Liver (tissue), 8 donors: ENCODE measurements at regions not wholly inside any gene's neighbourhood (a gene's known extent, or its start where the extent isn't known, plus 50 kb on each side); places are given as distances from the start of the nearest gene placed in this dataset.

Experiments used
- DNase-seq: peaks from one replicate; pipeline ENCODE4 v3.0.0-alpha.2; 2017; ENCODE audit warnings: low spot score
- H3K27ac ChIP-seq, 2 donors: one replicate each; pipeline ENCODE4 v1.7.0; 2013; ENCODE audit warnings: inconsistent platforms in 2 of 2, low read length in 2 of 2, control low read depth in 1 of 2, low read depth in 1 of 2, mild to moderate bottlenecking in 1 of 2
- H3K27me3 ChIP-seq, 4 donors: one replicate each; pipeline versions ENCODE4 v1.6.1 to v1.7.0; 2013; ENCODE audit warnings: low read length in 3 of 4, inconsistent platforms in 1 of 4, mild to moderate bottlenecking in 1 of 4, moderate library complexity in 1 of 4; ENCODE audit not compliant: control insufficient read depth in 4 of 4, insufficient read depth in 4 of 4
- H3K36me3 ChIP-seq, 4 donors: one replicate each; pipeline versions ENCODE4 v1.6.1 to v1.7.0; 2013; ENCODE audit warnings: low read length in 3 of 4, mild to moderate bottlenecking in 3 of 4, low read depth in 1 of 4, moderate library complexity in 1 of 4; ENCODE audit not compliant: control insufficient read depth in 4 of 4, insufficient read depth in 3 of 4
- H3K4me1 ChIP-seq, 4 donors: one replicate each; pipeline versions ENCODE4 v1.6.1 to v1.7.0; 2013; ENCODE audit warnings: low read length in 3 of 4, mild to moderate bottlenecking in 3 of 4, moderate library complexity in 1 of 4; ENCODE audit not compliant: control insufficient read depth in 4 of 4, insufficient read depth in 4 of 4
- H3K4me3 ChIP-seq, 3 donors: one replicate each; pipeline versions ENCODE4 v1.6.1 to v1.7.0; 2013; ENCODE audit warnings: low read length in 3 of 3, control low read depth in 1 of 3, low read depth in 1 of 3, mild to moderate bottlenecking in 1 of 3
- H3K9ac ChIP-seq, 2 donors: one replicate each; pipeline ENCODE4 v1.7.0; 2013; ENCODE audit warnings: low read length in 2 of 2, mild to moderate bottlenecking in 2 of 2, moderate library complexity in 2 of 2, control low read depth in 1 of 2, low read depth in 1 of 2
- H3K9me3 ChIP-seq, 4 donors: one replicate each; pipeline versions ENCODE4 v1.6.1 to v1.7.0; 2013; ENCODE audit warnings: low read length in 3 of 4; ENCODE audit not compliant: control insufficient read depth in 4 of 4
- ATF3 ChIP-seq: IDR thresholded peaks from 2 replicates; pipeline ENCODE4 v1.6.1; 2016; ENCODE audit warnings: antibody characterized with exemption
- CTCF ChIP-seq: fragments of 150-350 bp; IDR thresholded peaks from 2 replicates; pipeline ENCODE4 v1.5.1; 2017; ENCODE audit warnings: improper control_type of control experiment, low read depth, low read length; ENCODE audit not compliant: missing input control
- EGR1 ChIP-seq, 2 donors: IDR thresholded peaks; 2 replicates each; pipeline ENCODE4 v1.6.1; 2016 to 2018; ENCODE audit warnings: antibody characterized with exemption in 2 of 2, low read depth in 2 of 2
- FOXA1 ChIP-seq: IDR thresholded peaks from 2 replicates; pipeline ENCODE4 v1.6.1; 2016; ENCODE audit warnings: antibody characterized with exemption
- FOXA2 ChIP-seq: IDR thresholded peaks from 2 replicates; pipeline ENCODE4 v1.6.1; 2016; ENCODE audit warnings: antibody characterized with exemption
- GABPA ChIP-seq, 2 donors: IDR thresholded peaks in 1 of 2; conservative IDR thresholded peaks in 1 of 2; 2 replicates each; pipeline ENCODE4 v1.6.1; 2016; ENCODE audit warnings: antibody characterized with exemption in 2 of 2, mild to moderate bottlenecking in 1 of 2, moderate library complexity in 1 of 2
- HNF4G ChIP-seq: IDR thresholded peaks from 2 replicates; pipeline ENCODE4 v1.6.1; 2016; ENCODE audit warnings: antibody characterized with exemption
- JUND ChIP-seq, 2 donors: IDR thresholded peaks; 2 replicates each; pipeline ENCODE4 v1.6.1; 2016; ENCODE audit warnings: antibody characterized with exemption in 2 of 2
- MAX ChIP-seq: IDR thresholded peaks from 2 replicates; pipeline ENCODE4 v1.6.1; 2016; ENCODE audit warnings: antibody characterized with exemption
- NR2F2 ChIP-seq: IDR thresholded peaks from 2 replicates; pipeline ENCODE4 v1.6.1; 2016; ENCODE audit warnings: antibody characterized with exemption
- RAD21 ChIP-seq, 2 donors: IDR thresholded peaks; 2 replicates each; pipeline ENCODE4 v1.6.1; 2016; ENCODE audit warnings: antibody characterized with exemption in 2 of 2, mild to moderate bottlenecking in 2 of 2
- REST ChIP-seq: IDR thresholded peaks from 2 replicates; pipeline ENCODE4 v1.6.1; 2016; ENCODE audit warnings: antibody characterized with exemption, mild to moderate bottlenecking
- SP1 ChIP-seq: IDR thresholded peaks from 2 replicates; pipeline ENCODE4 v1.6.1; 2018; ENCODE audit warnings: antibody characterized with exemption, mild to moderate bottlenecking
- TAF1 ChIP-seq: conservative IDR thresholded peaks from 2 replicates; pipeline ENCODE4 v1.6.1; 2016; ENCODE audit warnings: antibody characterized with exemption, mild to moderate bottlenecking
- YY1 ChIP-seq: IDR thresholded peaks from 2 replicates; pipeline ENCODE4 v1.6.1; 2016; ENCODE audit warnings: antibody characterized with exemption, mild to moderate bottlenecking
- WGBS: extraction: QIAGEN DNeasy Blood & Tissue Kit; methylation state at CpG from one replicate; pipeline ENCODE4 v1.1.7; 2013; 5-methylcytosine and 5-hydroxymethylcytosine counted together
- donor health status: healthy.
- donor health status: healthy.
- donor health status: healthy.
- donor health status: healthy.
- donor health status: healthy.

GRCh38 chr5:99675974-99676373 lies 747.2 kb upstream of the CHD1 start:
- H3K4me1 ChIP-seq: no peaks in the 10 kb centered on the region
- no peak overlapping the region for H3K27ac ChIP-seq
- no peaks in the 10 kb centered on the region for H3K36me3 ChIP-seq
- H3K9me3 ChIP-seq: no peaks in the 10 kb centered on the region
- no peak for TF ChIP-seq RAD21 (IDR thresholded peaks at IDR 0.05)
- no peak for TF ChIP-seq YY1
- TF ChIP-seq CTCF: no peak
- no peak for TF ChIP-seq ATF3
- no peak for TF ChIP-seq SP1
- TF ChIP-seq FOXA2: no peak
- no peak for TF ChIP-seq MAX
- TF ChIP-seq REST: no peak
- TF ChIP-seq HNF4G: no peak
- no peak for TF ChIP-seq FOXA1
- no peak for TF ChIP-seq NR2F2
- TF ChIP-seq EGR1 (IDR thresholded peaks at IDR 0.05; ENCODE audit: low read depth in 2 of 2): no peak
- no peak for TF ChIP-seq GABPA (IDR thresholded peaks at IDR 0.05 in 1 of 2, conservative IDR thresholded peaks at IDR 0.05 in 1 of 2)
- no peak overlapping the region for H3K4me3 ChIP-seq
- no peaks in the 10 kb centered on the region for H3K27me3 ChIP-seq
- H3K9ac ChIP-seq: no peak overlapping the region
- WGBS: 77% methylated on average over 6 of the region's 6 CpGs
- no peak for DNase-seq

- Histone ChIP-seq H3K4me1 (no peaks in the 10 kb centered on the region), H3K4me3 (no peak overlapping the region)
These were observed 745.3 kb upstream of the CHD1 start for GRCh38 chr5:99674101-99674500.

More at GRCh38 chr5:99674101-99674500, 745.3 kb upstream of the CHD1 start:
- Histone ChIP-seq H3K9me3 (no peaks in the 10 kb centered on the region), H3K27me3 (no peaks in the 10 kb centered on the region), H3K36me3 (no peaks in the 10 kb centered on the region), H3K9ac (no peak overlapping the region), H3K27ac (no peak overlapping the region)
- WGBS: 62% methylated on average over 1 of the region's 1 CpG
- DNase-seq: no peak
- no peak for TF ChIP-seq CTCF
- TF ChIP-seq JUND (IDR thresholded peaks at IDR 0.05): no peak
- no peak for TF ChIP-seq TAF1
- no peak for TF ChIP-seq FOXA1
